ENCODE measurements at regions not wholly inside any gene's neighbourhood (a gene's known extent, or its start where the extent isn't known, plus 50 kb on each side); places are given as distances from the start of the nearest gene placed in this dataset.

DNA sequence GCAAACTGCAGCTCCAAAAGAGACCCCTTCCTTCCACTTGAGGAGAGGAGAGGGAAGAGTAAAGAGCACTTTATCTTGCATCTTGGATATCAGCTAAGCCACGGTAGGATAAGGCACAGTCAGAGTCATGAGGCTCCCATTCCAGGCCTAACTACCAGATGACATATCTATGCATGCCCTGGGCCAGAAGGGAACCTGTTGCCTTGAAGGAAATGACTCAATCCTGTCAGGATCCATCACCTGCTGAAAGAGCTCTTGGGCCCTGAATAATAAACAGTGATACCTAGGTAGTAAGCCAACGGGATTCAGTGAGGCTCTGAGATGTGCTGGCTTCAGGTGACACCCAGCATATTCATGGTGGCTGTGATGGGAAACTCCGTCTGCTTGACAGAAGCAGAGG, 118.5 kb upstream of the EPHA3 start:
- DNase-seq (ENCODE audit: low spot score), result no peak

GRCh38 chr3:88991496-88991895, 115.9 kb upstream of the EPHA3 start:
- DNase-seq (ENCODE audit: low spot score), result no peak
- TF ChIP-seq, protein P1, sequence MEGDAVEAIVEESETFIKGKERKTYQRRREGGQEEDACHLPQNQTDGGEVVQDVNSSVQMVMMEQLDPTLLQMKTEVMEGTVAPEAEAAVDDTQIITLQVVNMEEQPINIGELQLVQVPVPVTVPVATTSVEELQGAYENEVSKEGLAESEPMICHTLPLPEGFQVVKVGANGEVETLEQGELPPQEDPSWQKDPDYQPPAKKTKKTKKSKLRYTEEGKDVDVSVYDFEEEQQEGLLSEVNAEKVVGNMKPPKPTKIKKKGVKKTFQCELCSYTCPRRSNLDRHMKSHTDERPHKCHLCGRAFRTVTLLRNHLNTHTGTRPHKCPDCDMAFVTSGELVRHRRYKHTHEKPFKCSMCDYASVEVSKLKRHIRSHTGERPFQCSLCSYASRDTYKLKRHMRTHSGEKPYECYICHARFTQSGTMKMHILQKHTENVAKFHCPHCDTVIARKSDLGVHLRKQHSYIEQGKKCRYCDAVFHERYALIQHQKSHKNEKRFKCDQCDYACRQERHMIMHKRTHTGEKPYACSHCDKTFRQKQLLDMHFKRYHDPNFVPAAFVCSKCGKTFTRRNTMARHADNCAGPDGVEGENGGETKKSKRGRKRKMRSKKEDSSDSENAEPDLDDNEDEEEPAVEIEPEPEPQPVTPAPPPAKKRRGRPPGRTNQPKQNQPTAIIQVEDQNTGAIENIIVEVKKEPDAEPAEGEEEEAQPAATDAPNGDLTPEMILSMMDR (IDR thresholded peaks at IDR 0.05; ENCODE audit: extremely low read depth, missing control alignments), result no peak

More for the DNA sequence above, 118.5 kb upstream of the EPHA3 start:
- TF ChIP-seq, protein P1 (IDR thresholded peaks at IDR 0.05; ENCODE audit: extremely low read depth, missing control alignments), result no peak

DNA sequence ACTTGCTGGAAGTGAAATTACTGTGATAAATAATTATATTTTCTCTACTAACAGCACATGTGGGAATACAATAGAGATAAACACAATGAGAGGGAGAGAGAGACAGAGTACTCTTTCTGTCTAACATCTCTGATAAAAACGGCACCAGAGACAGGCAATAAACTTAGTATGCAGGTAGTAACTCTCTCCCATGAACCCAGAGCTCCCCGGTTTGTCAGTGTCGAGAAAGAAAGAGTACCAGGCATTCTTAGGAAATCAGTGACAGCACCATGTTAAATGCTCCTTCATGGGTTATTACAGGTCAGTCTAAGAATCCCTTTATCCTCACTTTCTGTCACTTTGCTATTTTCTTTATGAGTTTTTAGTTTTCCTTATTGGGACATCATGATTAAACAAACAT, 110.7 kb upstream of the EPHA3 start:
- no peak for DNase-seq (ENCODE audit: low spot score)
- TF ChIP-seq, protein P1 (IDR thresholded peaks at IDR 0.05; ENCODE audit: extremely low read depth, missing control alignments), result no peak

DNA sequence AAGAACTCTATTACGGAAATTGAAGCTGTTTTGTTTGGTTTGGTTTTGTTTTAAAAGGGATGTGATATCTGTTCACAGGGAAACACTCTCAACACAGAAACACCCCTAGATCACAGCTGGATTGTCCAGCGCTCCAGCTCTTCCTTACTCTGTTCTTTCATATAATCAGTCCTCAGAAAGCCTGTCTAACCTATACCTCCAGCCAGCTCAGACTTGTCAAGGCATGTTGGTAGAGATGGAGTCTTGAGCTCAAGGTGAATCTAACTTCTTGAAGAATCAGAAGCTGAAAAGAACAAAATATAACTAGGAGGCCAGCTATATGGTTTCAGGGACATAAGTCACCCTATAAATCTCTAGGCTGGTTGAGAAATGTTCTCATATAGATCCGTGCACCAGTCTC, 110.2 kb upstream of the EPHA3 start:
- TF ChIP-seq, protein P1 (IDR thresholded peaks at IDR 0.05; ENCODE audit: extremely low read depth, missing control alignments), result no peak
- no peak for DNase-seq (ENCODE audit: low spot score)

DNA sequence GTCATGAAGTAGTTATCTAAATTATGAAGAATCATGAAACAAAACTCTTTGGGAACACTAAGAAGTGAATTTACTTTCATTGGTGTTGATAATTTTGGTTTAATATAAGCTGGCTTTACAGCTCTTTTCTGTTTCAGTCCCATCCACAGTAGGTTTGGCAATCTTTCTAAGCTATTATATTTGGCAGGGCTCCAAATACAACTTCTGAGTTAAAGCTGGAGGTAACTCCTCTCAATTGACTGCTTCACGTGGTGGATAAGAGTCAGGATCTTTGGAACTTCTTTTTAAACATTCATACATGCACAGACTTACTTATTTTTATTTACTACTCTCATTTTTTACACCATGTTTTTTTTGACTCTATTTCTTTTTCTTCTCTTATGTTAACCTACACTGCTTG, 106.5 kb upstream of the EPHA3 start:
- TF ChIP-seq, protein P1 (IDR thresholded peaks at IDR 0.05; ENCODE audit: extremely low read depth, missing control alignments), result no peak
- DNase-seq (ENCODE audit: low spot score), result no peak

DNA sequence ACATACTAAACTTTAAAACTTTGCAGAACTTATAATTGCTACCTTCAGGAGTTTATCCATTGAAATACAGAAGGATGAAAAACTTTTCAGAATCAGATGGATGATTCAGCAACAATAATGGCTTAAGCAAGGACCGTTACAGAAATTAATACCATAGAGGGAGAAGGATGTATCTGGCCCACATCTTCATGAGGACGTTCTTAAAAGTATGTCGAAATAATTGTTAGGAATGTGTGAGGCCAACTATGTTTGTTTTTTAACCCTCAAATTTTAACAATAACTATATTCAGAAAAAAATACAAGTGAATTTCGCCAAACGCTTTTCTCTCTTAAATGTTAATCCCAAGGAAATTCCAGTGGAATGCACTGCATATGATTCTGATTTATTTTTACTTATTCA, 105.2 kb upstream of the EPHA3 start:
- TF ChIP-seq, protein P1 (IDR thresholded peaks at IDR 0.05; ENCODE audit: extremely low read depth, missing control alignments), result no peak
- DNase-seq (ENCODE audit: low spot score), result no peak

GRCh38 chr3:89013536-89013935, 93.9 kb upstream of the EPHA3 start:
- no peak for DNase-seq (ENCODE audit: low spot score)
- TF ChIP-seq, protein P1 (IDR thresholded peaks at IDR 0.05; ENCODE audit: extremely low read depth, missing control alignments), result no peak
